GM12875 (cell line): ENCODE measurements at regions not wholly inside any gene's neighbourhood (a gene's known extent, or its start where the extent isn't known, plus 50 kb on each side); places are given as distances from the start of the nearest gene placed in this dataset.

ENCODE experiments used
- H3K4me3 ChIP-seq: one replicate; pipeline ENCODE4 v1.5.1; 2011; ENCODE audit warnings: low read depth, low read length, control low read depth
- CTCF ChIP-seq: IDR thresholded peaks from 2 replicates; pipeline ENCODE4 v1.5.1; 2011; ENCODE audit warnings: low read depth, mild to moderate bottlenecking, control low read depth, inconsistent platforms, low read length, moderate library complexity, borderline replicate concordance; ENCODE audit not compliant: insufficient read depth

DNA sequence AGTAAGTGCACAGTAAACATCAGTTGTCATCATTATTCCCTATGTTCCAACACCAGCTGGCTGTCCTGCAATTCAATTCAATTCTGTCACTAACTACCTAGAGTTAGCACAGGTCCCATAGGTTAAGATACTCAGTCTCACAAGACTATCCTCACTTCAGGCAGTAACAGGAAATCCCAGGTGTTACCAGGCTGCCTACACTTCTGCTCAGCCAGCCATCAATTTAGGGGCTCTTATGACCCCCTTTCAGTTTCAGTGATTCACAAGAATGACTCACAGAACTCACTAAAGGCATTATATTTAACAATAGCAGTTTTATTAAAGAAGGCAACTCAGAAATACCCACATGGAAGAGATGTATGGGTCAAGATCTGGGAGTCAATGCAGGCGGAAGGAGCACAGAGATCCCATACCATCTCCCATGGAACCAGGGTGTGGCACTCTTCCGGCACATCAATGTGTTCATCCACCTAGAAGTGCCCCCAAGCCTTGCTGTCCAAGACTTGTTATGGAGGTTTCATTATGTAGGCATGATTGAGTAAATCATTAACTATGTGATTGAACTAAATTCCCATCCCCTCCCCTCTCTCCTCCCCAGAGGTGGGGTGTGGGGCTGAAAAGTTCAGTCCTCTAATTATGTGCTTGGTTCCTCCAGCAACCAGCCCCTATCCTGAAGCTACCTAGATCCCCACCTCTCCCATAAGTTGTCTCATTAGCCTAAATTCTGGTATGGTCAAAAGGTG is 120.8 kb upstream of the WSCD2 start:
- no peak overlapping the region for H3K4me3 ChIP-seq
- no peak for TF ChIP-seq CTCF

DNA sequence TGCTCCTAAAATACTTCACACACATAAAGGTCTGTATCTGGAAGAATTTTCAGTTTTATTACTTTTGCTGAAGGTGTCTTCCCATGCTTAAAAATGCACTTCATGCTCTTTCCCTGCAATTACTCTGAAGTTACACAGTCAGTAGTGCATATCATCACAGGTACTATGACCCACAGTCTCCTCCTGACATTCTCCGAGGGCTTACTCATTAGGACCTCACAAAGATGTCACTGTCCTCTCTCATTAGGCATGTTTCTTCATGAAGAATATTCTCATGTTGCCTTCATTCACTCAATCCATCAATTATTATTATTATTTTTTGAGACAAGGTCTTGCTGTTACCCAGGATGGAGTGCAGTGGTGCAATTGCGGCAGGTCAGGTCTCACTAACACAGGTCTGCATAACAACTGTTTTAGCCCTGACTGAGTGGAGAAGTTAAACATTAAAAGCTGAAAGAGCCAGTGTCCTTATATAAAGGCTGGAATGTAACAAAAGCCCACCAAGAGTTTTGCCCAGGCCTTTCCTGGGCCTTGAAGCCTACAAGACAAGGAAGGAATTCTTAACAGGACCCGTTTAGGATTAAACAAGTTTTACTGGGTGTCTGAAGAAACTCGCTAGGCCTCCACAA is 119.5 kb upstream of the WSCD2 start:
- TF ChIP-seq CTCF, result no peak

DNA sequence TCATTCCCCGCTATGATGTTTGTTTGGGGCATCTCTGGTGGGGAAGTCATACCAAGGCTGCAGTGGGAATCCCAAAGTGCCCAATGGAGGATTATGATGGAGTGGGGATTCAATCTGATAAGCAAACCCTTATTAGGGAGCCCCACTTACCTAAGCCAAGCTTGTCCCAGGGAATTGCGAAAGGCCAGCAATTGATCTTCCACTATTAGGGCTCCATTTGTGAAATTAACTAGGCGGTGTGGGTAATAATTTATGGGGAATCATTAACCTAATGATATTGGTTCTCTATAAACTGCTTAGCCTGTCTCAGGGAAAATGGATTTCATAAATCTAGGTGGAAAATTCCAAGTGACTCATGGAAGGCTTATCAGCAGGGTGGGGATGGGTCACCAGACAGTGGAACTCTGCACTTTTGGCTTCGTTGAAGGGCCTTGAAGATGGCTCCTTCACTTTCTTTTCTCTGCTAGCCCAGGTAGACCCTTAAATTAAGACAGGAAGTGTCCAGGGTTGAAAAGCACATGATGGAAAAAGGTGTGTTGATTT is 113.0 kb upstream of the WSCD2 start:
- no peak overlapping the region for H3K4me3 ChIP-seq
- no peak for TF ChIP-seq CTCF

More for the DNA sequence above, 119.5 kb upstream of the WSCD2 start:
- H3K4me3 ChIP-seq, result no peak overlapping the region

GRCh38 chr12:108017472-108018057 is 111.5 kb upstream of the WSCD2 start:
- H3K4me3 ChIP-seq, result no peak overlapping the region
- no peak for TF ChIP-seq CTCF

GRCh38 chr12:108019862-108020261 is 109.2 kb upstream of the WSCD2 start:
- TF ChIP-seq CTCF, result no peak
- no peak overlapping the region for H3K4me3 ChIP-seq

DNA sequence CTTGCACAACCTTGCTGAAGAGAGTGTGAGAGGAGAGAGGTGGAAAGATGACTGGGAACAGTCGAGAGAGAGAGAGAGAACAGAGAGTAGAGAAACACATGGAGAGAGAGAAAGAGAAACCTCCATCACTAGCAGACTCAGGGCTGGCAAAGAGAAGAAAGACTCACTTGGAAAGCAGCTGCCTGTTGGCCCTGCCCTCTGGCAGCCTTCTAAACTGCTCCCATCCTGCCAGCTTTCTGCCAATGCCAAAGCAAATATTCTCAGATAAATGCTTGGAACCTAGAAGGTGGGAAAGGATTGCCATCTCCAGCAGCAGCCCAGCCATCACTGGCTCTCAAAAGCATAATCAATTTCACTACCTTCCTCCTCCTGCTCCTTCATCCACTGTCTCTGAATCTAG is 107.9 kb upstream of the WSCD2 start:
- no peak for TF ChIP-seq CTCF
- no peak overlapping the region for H3K4me3 ChIP-seq

- TF ChIP-seq CTCF, result no peak
These were observed 107.1 kb upstream of the WSCD2 start for GRCh38 chr12:108021949-108022522.

More at GRCh38 chr12:108021949-108022522, 107.1 kb upstream of the WSCD2 start:
- no peak overlapping the region for H3K4me3 ChIP-seq
